ENCODE measurements at regions not wholly inside any gene's neighbourhood (a gene's known extent, or its start where the extent isn't known, plus 50 kb on each side); places are given as distances from the start of the nearest gene placed in this dataset.

GRCh38 chr9:129351642-129352145, 173.6 kb upstream of the IER5L start:
- no peak for DNase-seq

- no peak for DNase-seq
Observed at GRCh38 chr9:129351058-129351641, 173.1 kb upstream of the IER5L start.

GRCh38 chr9:129350143-129350935, 172.3 kb upstream of the IER5L start:
- DNase-seq = no peak

GRCh38 chr9:129349665-129349947, 171.5 kb upstream of the IER5L start:
- DNase-seq = no peak

- DNase-seq = no peak
Observed at GRCh38 chr9:129348890-129349664, 171.0 kb upstream of the IER5L start.

- DNase-seq = no peak
Observed at GRCh38 chr9:129347316-129348120, 169.5 kb upstream of the IER5L start.

GRCh38 chr9:129346046-129346445, 168.0 kb upstream of the IER5L start:
- DNase-seq = no peak

GRCh38 chr9:129344641-129345495, 166.8 kb upstream of the IER5L start:
- no peak for DNase-seq

GRCh38 chr9:129343424-129344375, 165.6 kb upstream of the IER5L start:
- DNase-seq = no peak

- no peak for DNase-seq
Observed at GRCh38 chr9:129342591-129343423, 164.7 kb upstream of the IER5L start.

GRCh38 chr9:129341987-129342348, 163.9 kb upstream of the IER5L start:
- DNase-seq = no peak

GRCh38 chr9:129341171-129341986, 163.3 kb upstream of the IER5L start:
- no peak for DNase-seq

GRCh38 chr9:129340427-129341170, 162.5 kb upstream of the IER5L start:
- no peak for DNase-seq

- no peak for DNase-seq
Observed at GRCh38 chr9:129339539-129340157, 161.6 kb upstream of the IER5L start.

GRCh38 chr9:129338724-129339430, 160.8 kb upstream of the IER5L start:
- no peak for DNase-seq

- no peak for DNase-seq
Observed at GRCh38 chr9:129337336-129338140, 159.5 kb upstream of the IER5L start.
